PC-9 (cell line): ENCODE measurements at regions not wholly inside any gene's neighbourhood (a gene's known extent, or its start where the extent isn't known, plus 50 kb on each side); places are given as distances from the start of the nearest gene placed in this dataset.

Source experiments
- EZH2 ChIP-seq: fragments of 200-600 bp; sonication (generic); IDR thresholded peaks from 2 replicates; pipeline ENCODE4 v1.8.0; 2017; ENCODE audit warnings: antibody characterized with exemption, low read depth
- TF ChIP-seq, protein P1 (sequence below): fragments of 200-600 bp; sonication (generic); conservative IDR thresholded peaks from 2 replicates; pipeline ENCODE4 v1.6.1; 2017; ENCODE audit warnings: mixed run types, antibody characterized with exemption, mild to moderate bottlenecking, moderate library complexity

DNA sequence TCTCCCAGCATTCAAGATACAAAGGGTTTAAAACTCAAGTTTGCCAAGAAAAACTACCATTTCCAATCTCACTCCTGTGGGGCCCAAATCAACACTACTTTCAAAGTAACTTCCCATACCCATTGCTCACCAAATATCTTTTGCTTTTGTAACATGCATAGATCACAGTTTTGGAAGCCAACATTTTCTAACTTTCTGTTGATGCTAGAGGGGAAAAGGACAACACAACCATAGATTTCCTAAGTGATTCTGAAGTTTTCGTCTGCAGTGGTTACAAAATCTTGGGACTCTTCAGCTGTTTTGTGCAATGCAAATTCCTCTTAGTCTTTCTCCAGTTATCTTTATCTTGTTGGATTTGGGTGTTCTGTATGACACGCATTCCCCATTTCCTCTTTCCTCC, 94.1 kb upstream of the PAPPA start:
- TF ChIP-seq, protein P1, sequence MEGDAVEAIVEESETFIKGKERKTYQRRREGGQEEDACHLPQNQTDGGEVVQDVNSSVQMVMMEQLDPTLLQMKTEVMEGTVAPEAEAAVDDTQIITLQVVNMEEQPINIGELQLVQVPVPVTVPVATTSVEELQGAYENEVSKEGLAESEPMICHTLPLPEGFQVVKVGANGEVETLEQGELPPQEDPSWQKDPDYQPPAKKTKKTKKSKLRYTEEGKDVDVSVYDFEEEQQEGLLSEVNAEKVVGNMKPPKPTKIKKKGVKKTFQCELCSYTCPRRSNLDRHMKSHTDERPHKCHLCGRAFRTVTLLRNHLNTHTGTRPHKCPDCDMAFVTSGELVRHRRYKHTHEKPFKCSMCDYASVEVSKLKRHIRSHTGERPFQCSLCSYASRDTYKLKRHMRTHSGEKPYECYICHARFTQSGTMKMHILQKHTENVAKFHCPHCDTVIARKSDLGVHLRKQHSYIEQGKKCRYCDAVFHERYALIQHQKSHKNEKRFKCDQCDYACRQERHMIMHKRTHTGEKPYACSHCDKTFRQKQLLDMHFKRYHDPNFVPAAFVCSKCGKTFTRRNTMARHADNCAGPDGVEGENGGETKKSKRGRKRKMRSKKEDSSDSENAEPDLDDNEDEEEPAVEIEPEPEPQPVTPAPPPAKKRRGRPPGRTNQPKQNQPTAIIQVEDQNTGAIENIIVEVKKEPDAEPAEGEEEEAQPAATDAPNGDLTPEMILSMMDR, result no peak
- no peak for TF ChIP-seq EZH2
